ENCODE measurements at regions not wholly inside any gene's neighbourhood (a gene's known extent, or its start where the extent isn't known, plus 50 kb on each side); places are given as distances from the start of the nearest gene placed in this dataset.

- TF ChIP-seq CTCF (conservative IDR thresholded peaks at IDR 0.05): no peak
- no peak for TF ChIP-seq EZH2 (IDR thresholded peaks at IDR 0.05; ENCODE audit: low read depth)
These were observed 72.6 kb downstream of the PDE6H start for GRCh38 chr12:15045451-15045850.
